AG04449 (cell line): ENCODE measurements at regions not wholly inside any gene's neighbourhood (a gene's known extent, or its start where the extent isn't known, plus 50 kb on each side); places are given as distances from the start of the nearest gene placed in this dataset.
"Not testable (repeated sequence)": the region's sequence is repeated elsewhere in the genome, so short reads cannot be mapped to it uniquely, and the experiment has no call there.

ENCODE experiments used
- CTCF ChIA-PET: fragments of 350-600 bp; formaldehyde crosslinking; extraction: SDS; loops from one replicate; lab custom pipeline; 2021; ENCODE audit warnings: antibody characterized with exemption; lab: Yijun Ruan, JAX
- POLR2A ChIA-PET: fragments of 400-600, 350-600 bp; formaldehyde crosslinking; extraction: SDS; loops from one replicate; lab custom pipeline; 2020; ENCODE audit warnings: antibody characterized with exemption, inconsistent platforms; lab: Yijun Ruan, JAX
- DNase-seq: peaks from one replicate; pipeline ENCODE4 v3.0.0-alpha.2; 2010; ENCODE audit warnings: low read depth, low spot score
- H3K4me3 ChIP-seq: 2 replicates; pipeline ENCODE4 v1.5.1; 2011; ENCODE audit warnings: low read depth, mild to moderate bottlenecking, control low read depth, low read length
- TF ChIP-seq, protein P1 (sequence below): IDR thresholded peaks from one replicate; pipeline ENCODE4 v1.5.1; 2011; ENCODE audit warnings: mild to moderate bottlenecking, moderate library complexity, low read length, control low read depth, inconsistent platforms; ENCODE audit not compliant: insufficient read depth; ENCODE audit errors: missing control alignments

DNA sequence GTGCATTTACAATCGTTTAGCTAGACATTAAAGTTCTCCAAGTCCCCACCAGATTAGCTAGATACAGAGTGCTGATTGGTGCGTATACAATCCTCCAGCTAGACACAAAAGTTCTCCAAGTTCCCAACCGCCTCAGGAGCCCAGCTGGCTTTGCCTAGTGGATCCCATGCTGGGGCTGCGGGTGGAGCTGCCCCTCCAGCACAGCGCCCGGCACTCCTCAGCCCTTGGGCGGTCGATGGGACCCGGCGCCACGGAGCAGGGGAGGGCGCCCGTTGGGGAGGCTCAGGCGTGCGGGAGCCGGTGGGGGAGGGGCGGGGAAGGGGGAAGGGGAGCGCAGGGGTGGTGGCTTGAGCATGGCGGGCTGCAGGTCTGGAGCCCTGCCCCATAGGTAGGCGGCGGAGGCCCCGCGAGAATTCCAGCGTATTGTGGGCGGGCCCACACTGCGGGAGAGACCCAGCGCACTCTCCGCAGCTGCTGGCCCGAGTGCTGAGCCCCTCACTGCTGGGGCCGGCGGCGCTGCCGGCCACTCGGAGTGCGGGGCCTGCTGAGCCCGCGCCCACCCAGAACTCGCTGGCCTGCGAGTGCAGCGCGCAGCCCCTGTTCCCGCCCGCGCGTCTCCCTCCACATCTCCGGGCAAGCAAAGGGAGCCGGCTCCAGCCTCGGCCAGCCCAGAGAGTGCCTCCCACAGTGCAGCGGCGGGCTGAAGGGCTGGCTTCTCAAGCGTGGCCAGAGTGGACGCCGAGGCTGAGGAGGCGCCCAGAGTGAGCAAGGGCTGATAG lies 907.5 kb downstream of the CDH8 start:
- TF ChIP-seq, protein P1, sequence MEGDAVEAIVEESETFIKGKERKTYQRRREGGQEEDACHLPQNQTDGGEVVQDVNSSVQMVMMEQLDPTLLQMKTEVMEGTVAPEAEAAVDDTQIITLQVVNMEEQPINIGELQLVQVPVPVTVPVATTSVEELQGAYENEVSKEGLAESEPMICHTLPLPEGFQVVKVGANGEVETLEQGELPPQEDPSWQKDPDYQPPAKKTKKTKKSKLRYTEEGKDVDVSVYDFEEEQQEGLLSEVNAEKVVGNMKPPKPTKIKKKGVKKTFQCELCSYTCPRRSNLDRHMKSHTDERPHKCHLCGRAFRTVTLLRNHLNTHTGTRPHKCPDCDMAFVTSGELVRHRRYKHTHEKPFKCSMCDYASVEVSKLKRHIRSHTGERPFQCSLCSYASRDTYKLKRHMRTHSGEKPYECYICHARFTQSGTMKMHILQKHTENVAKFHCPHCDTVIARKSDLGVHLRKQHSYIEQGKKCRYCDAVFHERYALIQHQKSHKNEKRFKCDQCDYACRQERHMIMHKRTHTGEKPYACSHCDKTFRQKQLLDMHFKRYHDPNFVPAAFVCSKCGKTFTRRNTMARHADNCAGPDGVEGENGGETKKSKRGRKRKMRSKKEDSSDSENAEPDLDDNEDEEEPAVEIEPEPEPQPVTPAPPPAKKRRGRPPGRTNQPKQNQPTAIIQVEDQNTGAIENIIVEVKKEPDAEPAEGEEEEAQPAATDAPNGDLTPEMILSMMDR: no peak
- CTCF ChIA-PET: no interaction called here
- no peak for DNase-seq
- no peak overlapping the region for H3K4me3 ChIP-seq
- POLR2A ChIA-PET: no interaction called here

DNA sequence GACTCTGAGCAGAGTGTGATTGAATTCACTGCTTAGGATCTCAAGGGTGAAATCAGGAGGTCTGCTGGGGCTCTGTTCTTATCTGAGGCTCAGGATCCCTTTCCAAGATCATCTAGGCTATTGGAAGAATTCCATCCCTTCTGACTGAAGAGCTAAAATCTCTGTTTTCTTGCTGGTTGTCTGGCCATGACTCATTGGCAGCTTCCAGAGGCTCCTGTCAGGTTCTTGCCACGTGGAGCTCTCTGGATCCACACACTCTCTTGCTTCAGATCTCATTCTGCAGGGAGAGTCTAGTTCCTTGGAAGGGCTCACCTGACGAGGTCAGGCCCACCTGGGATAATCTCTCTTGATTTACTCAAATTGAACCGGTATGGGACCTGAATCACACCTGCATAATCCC lies 930.7 kb downstream of the CDH8 start:
- POLR2A ChIA-PET: no interaction called here
- TF ChIP-seq, protein P1: no peak
- H3K4me3 ChIP-seq: no peak overlapping the region
- CTCF ChIA-PET: no interaction called here
- no peak for DNase-seq

DNA sequence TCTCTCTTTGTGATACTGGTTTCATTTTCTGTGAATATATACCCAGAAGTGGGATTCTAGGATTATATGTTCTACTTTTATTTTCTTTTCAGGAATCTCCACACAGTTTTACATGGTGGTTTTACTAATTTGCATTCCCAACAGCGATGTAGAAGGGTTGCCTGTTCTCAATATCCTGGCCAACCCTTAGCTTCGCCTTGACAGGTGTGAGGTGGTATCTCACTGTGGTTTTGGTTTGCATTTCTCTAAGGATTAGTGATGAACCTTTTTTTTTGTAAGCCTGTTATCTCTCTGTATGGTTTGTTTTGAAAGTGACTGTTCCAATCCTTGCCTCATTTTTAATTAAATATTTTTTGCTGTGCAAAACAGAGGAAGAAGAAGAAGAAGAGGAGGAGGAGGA lies 937.7 kb downstream of the CDH8 start:
- TF ChIP-seq, protein P1: no peak
- ChIA-PET POLR2A (no interaction called here), CTCF (no interaction called here)
- no peak for DNase-seq
- no peak overlapping the region for H3K4me3 ChIP-seq

DNA sequence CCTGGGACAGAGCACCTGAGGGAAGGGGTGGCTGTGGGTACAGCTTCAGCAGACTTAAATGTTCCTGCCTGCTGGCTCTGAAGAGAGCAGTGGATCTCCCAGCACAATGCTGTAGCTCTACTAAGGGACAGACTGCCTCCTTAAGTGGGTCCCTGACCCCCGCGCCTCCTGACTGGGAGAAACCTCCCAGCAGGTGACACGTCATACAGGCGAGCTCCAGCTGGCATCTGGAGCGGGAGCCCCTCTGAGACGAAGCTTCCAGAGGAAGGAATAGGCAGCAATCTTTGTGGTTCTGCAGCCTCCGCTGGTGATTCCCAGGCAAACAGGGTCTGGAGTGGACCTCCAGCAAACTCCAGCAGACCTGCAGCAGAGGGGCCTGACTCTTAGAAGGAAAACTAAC lies 944.9 kb downstream of the CDH8 start:
- CTCF ChIA-PET, POLR2A ChIA-PET: not testable (repeated sequence)

DNA sequence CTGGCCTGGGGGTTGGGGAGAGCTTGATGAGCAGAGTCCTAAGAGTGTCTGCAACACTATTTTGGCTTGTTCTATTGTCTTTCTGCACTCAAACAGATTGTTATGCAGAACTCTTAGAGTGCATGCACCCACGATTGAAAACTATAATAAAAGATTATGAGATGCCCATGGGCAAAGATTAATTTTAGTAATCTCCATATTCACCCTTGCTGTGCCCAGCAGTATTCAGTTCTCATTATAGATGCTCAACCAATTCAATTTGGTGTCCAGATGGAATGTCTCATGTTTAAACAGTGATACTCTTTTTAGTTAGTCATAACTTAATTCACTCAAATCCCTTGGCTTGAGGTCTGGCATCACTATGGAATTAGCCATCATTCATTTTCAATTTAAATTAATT lies 952.5 kb downstream of the CDH8 start:
- TF ChIP-seq, protein P1: no peak
- CTCF ChIA-PET: no interaction called here
- POLR2A ChIA-PET: no interaction called here
- no peak overlapping the region for H3K4me3 ChIP-seq
- no peak for DNase-seq

More for the DNA sequence above, 944.9 kb downstream of the CDH8 start:
- DNase-seq, H3K4me3 ChIP-seq: not testable (repeated sequence)

DNA sequence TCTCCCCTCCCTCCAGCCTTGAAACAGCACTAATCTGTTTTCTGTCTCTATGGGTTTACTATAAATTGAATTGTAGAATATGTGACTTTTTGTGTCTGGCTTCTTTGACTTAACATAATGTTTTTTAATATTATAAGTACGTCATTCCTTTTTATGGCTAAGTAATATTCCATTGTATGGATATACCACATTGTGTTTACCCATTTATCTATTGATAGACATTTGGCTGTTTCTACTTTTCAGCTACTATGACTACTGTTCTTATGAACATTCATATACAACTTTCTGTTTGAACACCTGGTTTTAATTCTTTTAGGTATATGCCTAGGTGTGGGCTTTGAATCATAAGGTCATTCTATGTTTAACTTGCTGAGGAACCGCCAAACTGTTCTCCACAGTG lies 961.9 kb downstream of the CDH8 start:
- ChIA-PET POLR2A (no interaction called here), CTCF (no interaction called here)
- no peak overlapping the region for H3K4me3 ChIP-seq
- TF ChIP-seq, protein P1: no peak
- DNase-seq: no peak

DNA sequence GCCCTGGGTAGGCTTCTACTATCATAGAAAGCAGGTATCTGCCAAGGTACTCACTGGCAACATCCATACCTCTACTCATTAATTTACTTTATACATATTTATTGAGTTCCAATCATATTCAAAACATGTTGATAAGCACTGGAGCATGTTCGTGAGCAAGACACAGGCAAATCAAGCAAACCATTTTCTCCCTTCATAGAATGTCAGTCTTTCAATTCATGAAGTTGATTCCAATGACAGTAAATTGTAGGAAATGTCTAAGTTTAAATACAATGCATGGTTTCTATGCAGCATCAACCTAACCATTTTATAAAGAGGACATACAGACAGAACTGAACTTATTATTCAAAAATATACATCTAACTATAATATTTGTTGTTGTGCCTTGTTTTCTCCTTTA lies 978.6 kb downstream of the CDH8 start:
- no peak for DNase-seq
- no peak overlapping the region for H3K4me3 ChIP-seq
- TF ChIP-seq, protein P1: no peak
- POLR2A ChIA-PET: no interaction called here
- CTCF ChIA-PET: no interaction called here
